ENCODE measurements at regions not wholly inside any gene's neighbourhood (a gene's known extent, or its start where the extent isn't known, plus 50 kb on each side); places are given as distances from the start of the nearest gene placed in this dataset.

- no peak for DNase-seq (ENCODE audit: low read depth in 1 of 2, low spot score in 2 of 2)
- H3K9me3 ChIP-seq (ENCODE audit: insufficient read depth in 2 of 2, low read depth in 1 of 2, low read length in 1 of 2): no peaks in the 10 kb centered on the region
- no peak overlapping the region for H3K23ac ChIP-seq (ENCODE audit: insufficient read length)
- CTCF ChIA-PET (ENCODE audit: partially characterized antibody): no interaction called here
- H3K27me3 ChIP-seq (replicated peaks in 1 of 4; ENCODE audit: control insufficient read depth in 3 of 4, extremely low read depth in 1 of 4, insufficient read depth in 3 of 4, low read length in 3 of 4): no peaks in the 10 kb centered on the region
- H3K18ac ChIP-seq (ENCODE audit: extremely low read depth, low read length): no peak overlapping the region
- H3K56ac ChIP-seq (replicated peaks; ENCODE audit: insufficient read length, low read depth, low read length): no peak overlapping the region
- no peak for FAIRE-seq
- H3K36me3 ChIP-seq (ENCODE audit: control insufficient read depth in 2 of 4, insufficient read depth in 4 of 4, low read length in 3 of 4): no peaks in the 10 kb centered on the region
- no peak overlapping the region for H3K9ac ChIP-seq (replicated peaks in 1 of 4; ENCODE audit: extremely low read depth in 1 of 4, low read depth in 3 of 4, low read length in 3 of 4)
- no peaks in the 10 kb centered on the region for H3K79me1 ChIP-seq (ENCODE audit: low read depth, low read length)
- TF ChIP-seq RAD21 (IDR thresholded peaks at IDR 0.05 in 1 of 2, conservative IDR thresholded peaks at IDR 0.05 in 1 of 2; ENCODE audit: low read depth in 2 of 2, low read length in 2 of 2) (no peak), SIX5 (IDR thresholded peaks at IDR 0.05; ENCODE audit: low read depth, low read length) (no peak), JUND (IDR thresholded peaks at IDR 0.05; ENCODE audit: low read length) (no peak), TBP (IDR thresholded peaks at IDR 0.05; ENCODE audit: low read depth, low read length) (no peak), TCF12 (IDR thresholded peaks at IDR 0.05; ENCODE audit: low read depth, low read length) (no peak)
- no peak overlapping the region for H4K91ac ChIP-seq (replicated peaks; ENCODE audit: insufficient read length, low read length)
- no peak overlapping the region for H2BK20ac ChIP-seq (ENCODE audit: low read length)
- no peak overlapping the region for H2BK5ac ChIP-seq (ENCODE audit: low read depth, low read length)
- no peaks in the 10 kb centered on the region for H3K4me1 ChIP-seq (replicated peaks in 1 of 4; ENCODE audit: control insufficient read depth in 3 of 4, insufficient read depth in 4 of 4, low read length in 3 of 4)
- no peak overlapping the region for H2BK12ac ChIP-seq (ENCODE audit: low read depth, low read length)
- no peak overlapping the region for H3K14ac ChIP-seq (ENCODE audit: insufficient read length)
- no peak overlapping the region for H2AFZ ChIP-seq (ENCODE audit: low read length)
- H3K4ac ChIP-seq (replicated peaks; ENCODE audit: insufficient read length, low read depth, low read length): no peak overlapping the region
- no peak overlapping the region for H4K5ac ChIP-seq (ENCODE audit: insufficient read length, low read depth, low read length)
- no peak overlapping the region for H2AK5ac ChIP-seq (ENCODE audit: low read depth, low read length)
- no peak overlapping the region for H2BK120ac ChIP-seq (replicated peaks; ENCODE audit: low read depth, low read length)
- no peaks in the 10 kb centered on the region for H3K79me2 ChIP-seq (ENCODE audit: control insufficient read depth in 1 of 2, insufficient read depth in 2 of 2, low read length in 2 of 2)
- H2BK15ac ChIP-seq (ENCODE audit: low read length): no peak overlapping the region
- H3K4me3 ChIP-seq (ENCODE audit: extremely low read depth in 1 of 4, insufficient read depth in 2 of 4, low read depth in 3 of 4, low read length in 4 of 4): no peak overlapping the region
- H3K27ac ChIP-seq (ENCODE audit: low read depth, low read length): no peak overlapping the region
- H4K8ac ChIP-seq (ENCODE audit: extremely low read depth, insufficient read depth, low read length): no peak overlapping the region
- H4K20me1 ChIP-seq (replicated peaks in 1 of 2; ENCODE audit: control insufficient read depth in 1 of 2, insufficient read depth in 2 of 2, low read length in 2 of 2): no peaks in the 10 kb centered on the region
- 77% methylated on average over 1 of the region's 1 CpG; no CpG with 5 or more reads in 1 of the 2 experiments for whole genome bisulfite sequencing, 2 experiments (ENCODE audit: extremely low coverage in 1 of 2, insufficient coverage in 1 of 2, insufficient read length in 1 of 2, insufficient replicate concordance in 2 of 2, low coverage in 1 of 2, low lambda C conversion rate in 2 of 2, missing lambda C conversion rate in 1 of 2)
- H3K23me2 ChIP-seq (ENCODE audit: low read depth, low read length): no peaks in the 10 kb centered on the region
- H3K4me2 ChIP-seq (ENCODE audit: insufficient read depth in 1 of 2, low read depth in 2 of 2, low read length in 2 of 2): no peak overlapping the region
- POLR2A ChIA-PET (ENCODE audit: partially characterized antibody): no interaction called here
Measured at GRCh38 chr5:97923997-97924396, 741.0 kb upstream of the RIOK2 start.

All from H1 (cell line).